Adrenal gland (tissue), 5 donors: ENCODE measurements at regions not wholly inside any gene's neighbourhood (a gene's known extent, or its start where the extent isn't known, plus 50 kb on each side); places are given as distances from the start of the nearest gene placed in this dataset.

ENCODE experiments used
- POLR2A ChIP-seq, 2 donors: fragments of 450-650 bp; IDR thresholded peaks; one replicate each; pipeline ENCODE4 v1.6.1; 2017; ENCODE audit warnings: antibody characterized with exemption in 2 of 2, mild to moderate bottlenecking in 2 of 2, moderate library complexity in 1 of 2
- TF ChIP-seq, protein P1 (sequence below), 6 experiments: fragments of 450-650 bp in 4 of 6; fragments of 200-600 bp in 2 of 6; sonication (generic) in 1 of 6; IDR thresholded peaks; 1 replicate in 5 of 6; 2 replicates in 1 of 6; pipeline versions ENCODE4 v1.5.1 to v1.8.0; 2016 to 2021; ENCODE audit warnings: antibody characterized with exemption in 6 of 6, mild to moderate bottlenecking in 2 of 6, moderate library complexity in 1 of 6
- donor health status: DM: no; HTN: no; CAD: no.

DNA sequence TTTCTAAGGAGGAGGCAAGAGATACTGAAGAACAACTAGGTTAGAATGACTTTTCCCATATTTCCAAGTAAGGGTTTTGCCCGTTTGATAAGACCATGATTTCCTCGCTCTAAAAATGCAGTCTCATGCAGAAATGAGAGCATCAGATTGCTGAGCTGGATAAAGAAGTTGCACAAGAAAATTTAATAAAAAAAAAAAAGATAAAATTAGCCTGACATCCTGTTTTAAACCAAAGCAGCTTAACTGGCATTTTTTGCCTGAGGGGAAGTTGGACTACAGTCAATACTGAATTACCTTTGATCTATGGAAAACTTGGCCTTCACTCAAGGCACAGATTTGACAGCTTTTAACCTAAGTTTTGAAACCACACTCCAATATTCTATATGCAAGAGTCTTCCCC, 208.4 kb downstream of the GASK1B start:
- TF ChIP-seq POLR2A (IDR thresholded peaks at IDR 0.05) = no peak
- TF ChIP-seq, protein P1, sequence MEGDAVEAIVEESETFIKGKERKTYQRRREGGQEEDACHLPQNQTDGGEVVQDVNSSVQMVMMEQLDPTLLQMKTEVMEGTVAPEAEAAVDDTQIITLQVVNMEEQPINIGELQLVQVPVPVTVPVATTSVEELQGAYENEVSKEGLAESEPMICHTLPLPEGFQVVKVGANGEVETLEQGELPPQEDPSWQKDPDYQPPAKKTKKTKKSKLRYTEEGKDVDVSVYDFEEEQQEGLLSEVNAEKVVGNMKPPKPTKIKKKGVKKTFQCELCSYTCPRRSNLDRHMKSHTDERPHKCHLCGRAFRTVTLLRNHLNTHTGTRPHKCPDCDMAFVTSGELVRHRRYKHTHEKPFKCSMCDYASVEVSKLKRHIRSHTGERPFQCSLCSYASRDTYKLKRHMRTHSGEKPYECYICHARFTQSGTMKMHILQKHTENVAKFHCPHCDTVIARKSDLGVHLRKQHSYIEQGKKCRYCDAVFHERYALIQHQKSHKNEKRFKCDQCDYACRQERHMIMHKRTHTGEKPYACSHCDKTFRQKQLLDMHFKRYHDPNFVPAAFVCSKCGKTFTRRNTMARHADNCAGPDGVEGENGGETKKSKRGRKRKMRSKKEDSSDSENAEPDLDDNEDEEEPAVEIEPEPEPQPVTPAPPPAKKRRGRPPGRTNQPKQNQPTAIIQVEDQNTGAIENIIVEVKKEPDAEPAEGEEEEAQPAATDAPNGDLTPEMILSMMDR (IDR thresholded peaks at IDR 0.05) = no peak
